Immature natural killer cell (primary cell): ENCODE measurements at regions not wholly inside any gene's neighbourhood (a gene's known extent, or its start where the extent isn't known, plus 50 kb on each side); places are given as distances from the start of the nearest gene placed in this dataset.

Source experiments
- DNase-seq, 3 donors: peaks; one replicate each; pipeline ENCODE4 v3.0.0; 2022; ENCODE audit warnings: mixed read lengths in 1 of 3
- H3K27ac Mint-ChIP-seq, 6 donors: one replicate each; pipeline ENCODE4 v1.8.0; 2020; ENCODE audit warnings: mixed read lengths in 6 of 6, mild to moderate bottlenecking in 5 of 6, inconsistent platforms in 4 of 6, moderate library complexity in 3 of 6
- H3K27me3 Mint-ChIP-seq, 3 donors: one replicate each; pipeline ENCODE4 v1.8.0; 2020 to 2021; ENCODE audit warnings: low read depth in 3 of 3, mild to moderate bottlenecking in 3 of 3, mixed read lengths in 3 of 3, moderate library complexity in 3 of 3, inconsistent platforms in 1 of 3
- H3K36me3 Mint-ChIP-seq, 3 donors: one replicate each; pipeline ENCODE4 v1.8.0; 2020; ENCODE audit warnings: mixed read lengths in 3 of 3, inconsistent platforms in 2 of 3, mild to moderate bottlenecking in 2 of 3
- H3K4me1 Mint-ChIP-seq, 2 donors: one replicate each; pipeline ENCODE4 v1.8.0; 2020; ENCODE audit warnings: inconsistent platforms in 2 of 2, mild to moderate bottlenecking in 2 of 2, mixed read lengths in 2 of 2, moderate library complexity in 1 of 2
- H3K4me3 Mint-ChIP-seq, 5 donors: one replicate each; pipeline ENCODE4 v1.8.0; 2020; ENCODE audit warnings: mild to moderate bottlenecking in 5 of 5, mixed read lengths in 5 of 5, inconsistent platforms in 3 of 5, moderate library complexity in 3 of 5
- H3K9me3 Mint-ChIP-seq, 6 donors: one replicate each; pipeline ENCODE4 v1.8.0; 2020; ENCODE audit warnings: mild to moderate bottlenecking in 6 of 6, mixed read lengths in 6 of 6, inconsistent platforms in 4 of 6, moderate library complexity in 3 of 6

- H3K4me3 Mint-ChIP-seq: no peak overlapping the region
- H3K9me3 Mint-ChIP-seq: no peaks in the 10 kb centered on the region
These were observed 69.4 kb upstream of the CPO start for GRCh38 chr2:206869824-206870495.

DNA sequence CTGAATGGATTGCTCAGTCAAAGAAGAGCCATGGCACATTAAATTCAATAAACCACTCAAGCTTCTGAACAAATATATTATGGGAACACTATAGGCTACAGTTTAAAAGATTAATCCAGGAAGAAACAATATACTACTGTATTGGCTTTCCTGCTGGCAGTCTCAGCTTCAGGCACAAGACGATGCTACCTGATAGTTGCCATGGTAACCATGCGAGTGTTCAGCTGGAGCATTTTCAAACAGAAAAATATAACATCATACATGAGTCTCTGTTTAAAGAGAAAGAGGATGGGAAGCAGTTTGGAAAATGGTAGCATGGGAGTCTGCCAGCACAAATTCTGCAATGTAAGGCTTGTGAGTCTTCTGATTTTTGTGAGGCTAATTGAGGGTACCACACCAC, 65.9 kb upstream of the CPO start:
- H3K27me3 Mint-ChIP-seq: peaks cover 0 to 9% (median 0%) of the 10 kb centered on the region in 3 donors
- H3K36me3 Mint-ChIP-seq: peaks cover 0 to 3% (median 0%) of the 10 kb centered on the region in 3 donors
- no peaks in the 10 kb centered on the region for H3K4me1 Mint-ChIP-seq
- H3K4me3 Mint-ChIP-seq: no peak overlapping the region
- H3K27ac Mint-ChIP-seq: no peak overlapping the region
- no peak for DNase-seq
- no peaks in the 10 kb centered on the region for H3K9me3 Mint-ChIP-seq

More at GRCh38 chr2:206869824-206870495, 69.4 kb upstream of the CPO start:
- Mint-ChIP-seq H3K4me1 (no peaks in the 10 kb centered on the region), H3K27ac (no peak overlapping the region), H3K27me3 (peaks cover 0 to 4% (median 0%) of the 10 kb centered on the region in 3 donors), H3K36me3 (peaks cover 0 to 3% (median 0%) of the 10 kb centered on the region in 3 donors)
- no peak for DNase-seq

DNA sequence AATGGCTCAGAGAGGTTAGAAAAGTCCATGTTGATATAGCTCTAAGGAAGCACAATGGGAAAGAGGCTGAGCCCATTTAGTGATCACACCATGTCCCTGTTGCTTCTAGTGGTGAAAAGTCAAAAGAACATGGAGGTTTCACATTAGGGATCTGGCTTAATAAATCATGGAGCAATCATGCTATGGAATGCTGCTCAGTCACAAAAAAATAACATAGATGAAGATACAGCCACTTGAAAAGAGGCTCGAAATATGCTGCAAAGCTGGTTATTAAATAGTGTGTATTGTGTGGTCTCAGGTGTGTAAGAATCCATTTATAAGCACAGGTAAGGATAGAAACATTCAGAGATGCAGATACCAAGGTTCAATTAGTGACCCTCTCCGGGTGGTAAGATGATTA, 63.6 kb upstream of the CPO start:
- Mint-ChIP-seq H3K4me3 (no peak overlapping the region), H3K36me3 (no peaks in the 10 kb centered on the region), H3K9me3 (no peaks in the 10 kb centered on the region), H3K27ac (no peak overlapping the region), H3K27me3 (peaks cover 0 to 9% (median 1%) of the 10 kb centered on the region in 3 donors), H3K4me1 (no peaks in the 10 kb centered on the region)
- DNase-seq: no peak

DNA sequence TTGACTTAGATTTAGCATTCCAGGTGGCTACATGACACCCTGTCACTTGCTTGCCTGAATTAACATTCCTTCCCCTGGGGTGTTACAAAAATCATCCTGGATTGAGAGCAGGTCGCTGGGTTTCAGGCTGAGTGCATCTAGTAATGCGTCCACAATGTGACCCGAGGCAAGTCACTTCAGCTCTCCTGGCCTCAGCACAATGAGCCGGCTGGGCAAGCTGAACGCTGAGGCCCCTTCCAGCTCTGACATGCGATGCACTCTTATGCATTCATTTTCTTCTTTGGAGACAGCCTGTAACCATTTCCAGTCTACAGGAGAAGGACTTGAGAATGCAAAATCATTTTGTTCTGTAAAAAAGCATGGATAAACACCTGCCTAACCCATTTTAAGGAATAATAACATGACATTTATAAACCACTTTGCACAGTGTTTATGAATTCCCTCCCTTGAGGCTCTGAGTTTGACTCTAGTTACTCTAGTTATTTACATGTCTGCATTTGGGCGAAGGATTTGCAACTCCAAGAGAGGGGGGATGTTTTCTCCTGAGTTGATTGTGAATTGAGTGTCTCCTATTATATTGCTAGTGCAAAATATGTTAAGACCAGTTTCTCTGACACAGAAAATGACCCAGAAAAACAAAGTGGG, 63.0 kb upstream of the CPO start:
- H3K4me1 Mint-ChIP-seq: no peaks in the 10 kb centered on the region
- peaks cover 0 to 9% (median 1%) of the 10 kb centered on the region in 3 donors for H3K27me3 Mint-ChIP-seq
- no peaks in the 10 kb centered on the region for H3K36me3 Mint-ChIP-seq
- no peak for DNase-seq
- H3K4me3 Mint-ChIP-seq: no peak overlapping the region
- H3K9me3 Mint-ChIP-seq: no peaks in the 10 kb centered on the region
- no peak overlapping the region for H3K27ac Mint-ChIP-seq

- Mint-ChIP-seq H3K4me3 (no peak overlapping the region), H3K36me3 (peaks cover 0 to 5% (median 0%) of the 10 kb centered on the region in 3 donors), H3K27me3 (peaks cover 2% of the 10 kb centered on the region in 3 donors), H3K9me3 (no peaks in the 10 kb centered on the region), H3K27ac (no peak overlapping the region), H3K4me1 (no peaks in the 10 kb centered on the region)
- no peak for DNase-seq
These were observed 57.5 kb upstream of the CPO start for GRCh38 chr2:206881708-206882410.

DNA sequence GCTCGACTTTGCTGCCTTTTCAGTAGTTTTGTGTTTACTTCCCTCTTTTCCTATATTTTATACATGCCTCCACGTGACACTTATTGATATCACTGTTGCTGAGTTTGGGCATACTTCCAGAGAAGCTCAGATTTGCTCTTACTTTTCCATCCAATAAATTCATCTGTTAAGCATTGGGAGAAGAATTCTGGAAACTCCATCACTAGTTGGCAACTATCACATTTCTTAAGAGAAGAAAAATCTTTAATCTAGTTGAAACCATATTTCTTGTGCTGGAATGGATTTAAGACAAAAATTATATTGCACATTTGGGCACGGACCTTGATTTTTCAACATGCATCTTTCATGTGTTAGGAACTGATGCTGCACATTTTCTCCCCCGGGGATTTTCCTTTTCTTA, 52.6 kb upstream of the CPO start:
- Mint-ChIP-seq H3K36me3 (peaks cover 0 to 5% (median 0%) of the 10 kb centered on the region in 3 donors), H3K27ac (no peak overlapping the region), H3K4me1 (no peaks in the 10 kb centered on the region)

GRCh38 chr2:206887745-206888144, 51.6 kb upstream of the CPO start:
- Mint-ChIP-seq H3K4me1 (no peaks in the 10 kb centered on the region), H3K27ac (no peak overlapping the region), H3K4me3 (no peak overlapping the region), H3K9me3 (no peaks in the 10 kb centered on the region), H3K27me3 (peaks cover 0 to 6% (median 2%) of the 10 kb centered on the region in 3 donors), H3K36me3 (no peaks in the 10 kb centered on the region)
- DNase-seq: no peak

More for the DNA sequence above, 52.6 kb upstream of the CPO start:
- H3K27me3 Mint-ChIP-seq: peaks cover 0 to 3% (median 3%) of the 10 kb centered on the region in 3 donors
- DNase-seq: no peak
- H3K4me3 Mint-ChIP-seq: no peak overlapping the region
- H3K9me3 Mint-ChIP-seq: no peaks in the 10 kb centered on the region
